Hepatocyte (in vitro differentiated cells): ENCODE measurements at regions not wholly inside any gene's neighbourhood (a gene's known extent, or its start where the extent isn't known, plus 50 kb on each side); places are given as distances from the start of the nearest gene placed in this dataset.

Experiments
- EZH2 ChIP-seq: fragments of 200-600 bp; sonication (generic); IDR thresholded peaks from 2 replicates; pipeline ENCODE4 v1.6.1; 2016; ENCODE audit warnings: antibody characterized with exemption, mild to moderate bottlenecking, borderline replicate concordance
- TF ChIP-seq, protein P1 (sequence below): fragments of 200-600 bp; sonication (generic); IDR thresholded peaks from 2 replicates; pipeline ENCODE4 v1.5.1; 2016; ENCODE audit warnings: antibody characterized with exemption, mild to moderate bottlenecking; ENCODE audit not compliant: poor library complexity

- TF ChIP-seq, protein P1, sequence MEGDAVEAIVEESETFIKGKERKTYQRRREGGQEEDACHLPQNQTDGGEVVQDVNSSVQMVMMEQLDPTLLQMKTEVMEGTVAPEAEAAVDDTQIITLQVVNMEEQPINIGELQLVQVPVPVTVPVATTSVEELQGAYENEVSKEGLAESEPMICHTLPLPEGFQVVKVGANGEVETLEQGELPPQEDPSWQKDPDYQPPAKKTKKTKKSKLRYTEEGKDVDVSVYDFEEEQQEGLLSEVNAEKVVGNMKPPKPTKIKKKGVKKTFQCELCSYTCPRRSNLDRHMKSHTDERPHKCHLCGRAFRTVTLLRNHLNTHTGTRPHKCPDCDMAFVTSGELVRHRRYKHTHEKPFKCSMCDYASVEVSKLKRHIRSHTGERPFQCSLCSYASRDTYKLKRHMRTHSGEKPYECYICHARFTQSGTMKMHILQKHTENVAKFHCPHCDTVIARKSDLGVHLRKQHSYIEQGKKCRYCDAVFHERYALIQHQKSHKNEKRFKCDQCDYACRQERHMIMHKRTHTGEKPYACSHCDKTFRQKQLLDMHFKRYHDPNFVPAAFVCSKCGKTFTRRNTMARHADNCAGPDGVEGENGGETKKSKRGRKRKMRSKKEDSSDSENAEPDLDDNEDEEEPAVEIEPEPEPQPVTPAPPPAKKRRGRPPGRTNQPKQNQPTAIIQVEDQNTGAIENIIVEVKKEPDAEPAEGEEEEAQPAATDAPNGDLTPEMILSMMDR, result no peak
- TF ChIP-seq EZH2, result no peak
These were observed 1797.6 kb downstream of the LRRC4C start for GRCh38 chr11:39661890-39662289.
